WTC11 (cell line): ENCODE measurements at regions not wholly inside any gene's neighbourhood (a gene's known extent, or its start where the extent isn't known, plus 50 kb on each side); places are given as distances from the start of the nearest gene placed in this dataset.

ENCODE experiments used
- CBFB ChIP-seq: sonication (generic); formaldehyde crosslinking; IDR thresholded peaks from 2 replicates; pipeline ENCODE4 v1.8.1; 2022; ENCODE audit warnings: mild to moderate bottlenecking, low read depth, missing genetic modification reagents
- CTCF ChIP-seq: fragments of 200-600 bp; IDR thresholded peaks from 2 replicates; pipeline ENCODE4 v1.8.0; 2022; ENCODE audit warnings: antibody characterized with exemption
- ELF4 ChIP-seq: sonication (generic); formaldehyde crosslinking; IDR thresholded peaks from 2 replicates; pipeline ENCODE4 v1.8.1; 2022; ENCODE audit warnings: low read depth, mild to moderate bottlenecking, moderate library complexity, missing genetic modification reagents
- FOXJ3 ChIP-seq: sonication (generic); formaldehyde crosslinking; IDR thresholded peaks from 2 replicates; pipeline ENCODE4 v1.9.0; 2021; ENCODE audit warnings: missing genetic modification reagents, mild to moderate bottlenecking, borderline replicate concordance
- FOXK1 ChIP-seq: sonication (generic); formaldehyde crosslinking; IDR thresholded peaks from 2 replicates; pipeline ENCODE4 v1.8.0; 2022; ENCODE audit warnings: mild to moderate bottlenecking, moderate library complexity, missing genetic modification reagents
- MAX ChIP-seq: sonication (generic); formaldehyde crosslinking; IDR thresholded peaks from 2 replicates; pipeline ENCODE4 v1.8.0; 2022; ENCODE audit warnings: mild to moderate bottlenecking, missing genetic modification reagents

GRCh38 chr2:8605351-8606065 lies 76.3 kb upstream of the ID2 start:
- TF ChIP-seq CTCF: no peak
- TF ChIP-seq FOXJ3 (CRISPR knock-in tag): no peak
- no peak for TF ChIP-seq FOXK1 (CRISPR knock-in tag)
- no peak for TF ChIP-seq MAX (CRISPR knock-in tag)
- TF ChIP-seq CBFB: no peak
- no peak for TF ChIP-seq ELF4
